IPS-18a (cell line): ENCODE measurements at regions not wholly inside any gene's neighbourhood (a gene's known extent, or its start where the extent isn't known, plus 50 kb on each side); places are given as distances from the start of the nearest gene placed in this dataset.

ENCODE experiments used
- H3K27ac ChIP-seq: one replicate; pipeline ENCODE4 v1.5.1; 2013; ENCODE audit warnings: low read length
- H3K27me3 ChIP-seq: one replicate; pipeline ENCODE4 v1.6.1; 2013; ENCODE audit warnings: mild to moderate bottlenecking, low read length; ENCODE audit not compliant: control insufficient read depth, insufficient read depth
- H3K36me3 ChIP-seq: one replicate; pipeline ENCODE4 v1.6.1; 2013; ENCODE audit warnings: low read depth, low read length; ENCODE audit not compliant: control insufficient read depth
- H3K4me1 ChIP-seq: one replicate; pipeline ENCODE4 v1.6.1; 2013; ENCODE audit warnings: low read depth, low read length; ENCODE audit not compliant: control insufficient read depth
- H3K4me3 ChIP-seq: one replicate; pipeline ENCODE4 v1.5.1; 2013; ENCODE audit warnings: low read length
- H3K9ac ChIP-seq: one replicate; pipeline ENCODE4 v1.6.1; 2013; ENCODE audit warnings: mild to moderate bottlenecking, low read length, moderate library complexity
- H3K9me3 ChIP-seq: one replicate; pipeline ENCODE4 v1.6.1; 2013; ENCODE audit warnings: low read depth, low read length; ENCODE audit not compliant: control insufficient read depth

- H3K9ac ChIP-seq = no peak overlapping the region
- H3K9me3 ChIP-seq = peaks cover 19% of the 10 kb centered on the region
- H3K27ac ChIP-seq = no peak overlapping the region
- no peaks in the 10 kb centered on the region for H3K27me3 ChIP-seq
- no peak overlapping the region for H3K4me3 ChIP-seq
- H3K4me1 ChIP-seq = peaks cover 27% of the 10 kb centered on the region
- H3K36me3 ChIP-seq = no peaks in the 10 kb centered on the region
These were observed 74.8 kb downstream of the CD24 start for GRCh38 chr6:106899697-106900096.

DNA sequence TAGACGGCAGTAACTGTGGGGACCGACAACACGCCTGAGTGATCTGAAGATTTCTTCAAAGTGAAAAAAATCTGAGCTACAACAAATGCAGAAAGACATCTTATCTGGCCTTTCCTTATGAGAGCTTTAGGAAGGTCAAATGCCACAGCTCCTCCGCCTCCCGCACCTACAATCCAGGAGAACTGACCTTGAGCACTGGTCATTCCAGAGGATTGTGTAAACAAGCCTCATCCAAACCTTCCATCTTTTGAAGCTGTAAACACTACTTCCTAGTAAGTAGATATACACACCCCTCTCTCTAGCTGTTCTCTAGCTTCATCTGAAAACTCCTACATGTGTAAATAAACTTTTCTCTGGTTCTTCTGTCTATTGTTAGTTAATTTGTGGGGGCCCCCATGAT lies 76.9 kb downstream of the CD24 start:
- Histone ChIP-seq H3K9ac (no peak overlapping the region), H3K4me1 (peaks cover 12% of the 10 kb centered on the region), H3K4me3 (no peak overlapping the region), H3K36me3 (no peaks in the 10 kb centered on the region), H3K27me3 (no peaks in the 10 kb centered on the region), H3K9me3 (peaks cover 19% of the 10 kb centered on the region), H3K27ac (no peak overlapping the region)

DNA sequence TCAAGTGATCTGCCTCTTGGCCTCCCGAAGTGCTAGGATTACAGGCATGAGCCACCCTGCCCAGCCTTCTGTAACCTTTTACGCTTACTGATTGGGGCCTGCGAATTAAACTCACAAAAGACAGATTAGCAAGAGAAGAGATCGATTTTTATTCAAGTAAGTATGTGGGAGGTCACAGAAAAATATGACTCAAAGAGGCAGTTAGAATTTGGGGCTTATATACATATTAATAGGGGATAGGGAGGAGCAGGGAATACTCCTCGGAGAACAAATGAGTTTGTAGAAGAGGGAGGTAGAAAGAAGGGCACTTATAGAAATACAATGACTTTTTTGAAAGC lies 78.9 kb downstream of the CD24 start:
- H3K27me3 ChIP-seq = no peaks in the 10 kb centered on the region
- H3K9me3 ChIP-seq = peaks cover under 1% of the 10 kb centered on the region
- no peaks in the 10 kb centered on the region for H3K36me3 ChIP-seq
- peak overlapping the region; percentile 76 for H3K27ac ChIP-seq
- no peak overlapping the region for H3K4me3 ChIP-seq
- peaks cover 12% of the 10 kb centered on the region for H3K4me1 ChIP-seq
- H3K9ac ChIP-seq = no peak overlapping the region

- H3K27me3 ChIP-seq = no peaks in the 10 kb centered on the region
- no peaks in the 10 kb centered on the region for H3K36me3 ChIP-seq
- no peak overlapping the region for H3K9ac ChIP-seq
- H3K4me1 ChIP-seq = peaks cover 12% of the 10 kb centered on the region
- H3K4me3 ChIP-seq = no peak overlapping the region
- no peaks in the 10 kb centered on the region for H3K9me3 ChIP-seq
- peak overlapping the region; percentile 58 for H3K27ac ChIP-seq
These were observed 79.4 kb downstream of the CD24 start for GRCh38 chr6:106894978-106895702.

DNA sequence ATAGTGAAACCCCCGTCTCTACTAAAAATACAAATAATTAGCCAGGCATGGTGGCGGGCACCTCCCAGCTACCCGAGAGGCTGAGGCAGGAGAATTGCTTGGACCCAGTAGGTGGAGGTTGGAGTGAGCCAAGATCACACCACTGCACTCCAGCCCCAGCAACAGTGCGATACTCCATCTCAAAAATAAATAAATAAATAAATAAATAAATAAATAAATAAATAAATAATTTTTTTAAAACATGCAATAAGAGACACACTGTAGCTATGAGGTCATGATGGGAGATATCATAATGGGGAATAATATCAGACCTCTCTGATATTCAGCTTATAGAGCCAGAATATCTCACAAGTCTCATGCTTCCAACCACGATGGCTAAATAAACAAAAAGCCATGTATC lies 82.3 kb downstream of the CD24 start:
- H3K9me3 ChIP-seq = no peaks in the 10 kb centered on the region
- no peaks in the 10 kb centered on the region for H3K36me3 ChIP-seq
- H3K27me3 ChIP-seq = no peaks in the 10 kb centered on the region
- H3K27ac ChIP-seq = no peak overlapping the region
- H3K4me3 ChIP-seq = no peak overlapping the region
- peaks cover 20% of the 10 kb centered on the region for H3K4me1 ChIP-seq
- no peak overlapping the region for H3K9ac ChIP-seq

DNA sequence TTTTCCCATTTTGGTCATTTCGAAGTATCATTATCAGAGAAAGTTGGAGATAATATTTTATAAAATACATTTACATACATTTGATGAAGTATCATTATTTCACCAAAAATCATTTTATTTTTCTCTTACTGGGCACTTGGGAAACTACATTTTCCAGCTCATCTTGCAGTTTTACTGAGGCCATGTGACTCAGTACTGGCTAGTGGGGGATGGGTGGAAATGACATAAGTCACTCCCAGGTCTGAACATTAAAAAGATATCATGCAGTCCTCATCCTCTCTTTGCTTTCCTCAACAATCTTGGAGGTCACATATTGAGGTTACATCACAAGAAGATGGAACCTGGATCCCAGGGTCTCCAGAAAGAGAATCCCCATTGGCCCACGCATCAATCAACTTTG lies 84.1 kb downstream of the CD24 start:
- peaks cover 28% of the 10 kb centered on the region for H3K4me1 ChIP-seq
- H3K36me3 ChIP-seq = no peaks in the 10 kb centered on the region
- no peaks in the 10 kb centered on the region for H3K27me3 ChIP-seq
- H3K27ac ChIP-seq = no peak overlapping the region
- H3K9me3 ChIP-seq = no peaks in the 10 kb centered on the region
- H3K4me3 ChIP-seq = no peak overlapping the region
- no peak overlapping the region for H3K9ac ChIP-seq

DNA sequence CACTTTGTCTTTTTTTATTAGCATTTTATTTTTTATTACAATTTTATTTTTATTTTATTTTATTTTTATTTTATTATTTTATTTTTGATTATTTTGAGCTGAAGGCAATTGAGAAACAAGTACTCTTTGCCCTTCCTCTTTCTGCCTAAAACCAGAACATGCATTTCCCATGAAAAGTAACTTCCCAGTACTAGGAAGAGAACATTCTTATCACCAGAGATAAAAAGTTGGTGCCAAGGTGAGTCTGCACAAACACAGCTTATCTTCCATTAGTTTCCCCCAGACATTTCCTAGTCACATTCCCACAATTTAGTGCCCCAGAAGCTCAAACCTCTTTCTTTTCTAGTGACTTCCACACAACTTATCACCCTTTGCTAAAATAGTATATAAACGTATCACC lies 84.8 kb downstream of the CD24 start:
- no peak overlapping the region for H3K4me3 ChIP-seq
- peaks cover 30% of the 10 kb centered on the region for H3K4me1 ChIP-seq
- H3K27me3 ChIP-seq = no peaks in the 10 kb centered on the region
- no peak overlapping the region for H3K27ac ChIP-seq
- H3K36me3 ChIP-seq = no peaks in the 10 kb centered on the region
- H3K9me3 ChIP-seq = no peaks in the 10 kb centered on the region
- no peak overlapping the region for H3K9ac ChIP-seq

DNA sequence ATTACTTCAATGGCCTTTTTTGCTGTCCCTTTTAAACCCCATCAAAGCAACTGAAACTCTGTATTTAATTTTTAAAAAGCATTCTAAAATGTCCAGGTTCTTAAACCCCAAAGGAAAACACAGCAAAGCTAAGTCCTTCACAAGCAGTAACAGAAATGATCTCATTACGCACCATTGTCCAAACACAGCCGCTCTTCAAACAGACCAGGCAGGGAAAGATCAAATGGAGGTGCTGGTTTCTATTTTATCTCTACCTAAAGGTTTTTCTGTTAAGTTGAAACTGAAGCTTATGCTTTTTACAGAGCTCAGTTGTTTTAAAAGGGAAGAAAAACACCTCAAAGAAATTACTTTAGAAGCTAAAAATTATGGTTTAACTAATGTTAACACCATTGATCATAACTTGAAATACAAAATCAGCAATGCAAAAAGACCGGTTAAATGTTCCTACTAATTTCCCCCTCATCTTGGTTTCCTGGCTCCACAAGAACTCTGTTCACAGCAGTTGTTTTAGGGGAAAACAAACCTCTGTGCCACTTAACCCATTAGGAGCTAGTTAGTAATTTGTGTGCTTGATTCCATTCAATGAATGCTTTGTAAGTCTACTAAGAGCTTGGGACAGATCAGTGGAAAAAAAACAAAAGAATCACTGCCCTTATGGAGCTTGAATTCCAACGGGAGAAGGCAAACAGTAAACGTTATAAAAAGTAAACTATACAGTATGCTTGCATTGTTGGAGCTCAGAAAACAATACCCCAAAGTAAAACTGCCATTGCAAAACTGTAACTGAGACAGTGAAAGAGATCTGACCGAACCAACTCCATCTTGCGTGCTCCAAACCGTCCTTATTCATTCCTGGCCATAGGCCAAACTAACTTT lies 87.4 kb downstream of the CD24 start:
- H3K9me3 ChIP-seq = no peaks in the 10 kb centered on the region
- H3K9ac ChIP-seq = peak overlapping the region; percentile 38
- H3K27ac ChIP-seq = peak overlapping the region; percentile 38
- H3K36me3 ChIP-seq = no peaks in the 10 kb centered on the region
- H3K4me3 ChIP-seq = peak overlapping the region; percentile 33
- H3K27me3 ChIP-seq = no peaks in the 10 kb centered on the region
- peaks cover 31% of the 10 kb centered on the region for H3K4me1 ChIP-seq

DNA sequence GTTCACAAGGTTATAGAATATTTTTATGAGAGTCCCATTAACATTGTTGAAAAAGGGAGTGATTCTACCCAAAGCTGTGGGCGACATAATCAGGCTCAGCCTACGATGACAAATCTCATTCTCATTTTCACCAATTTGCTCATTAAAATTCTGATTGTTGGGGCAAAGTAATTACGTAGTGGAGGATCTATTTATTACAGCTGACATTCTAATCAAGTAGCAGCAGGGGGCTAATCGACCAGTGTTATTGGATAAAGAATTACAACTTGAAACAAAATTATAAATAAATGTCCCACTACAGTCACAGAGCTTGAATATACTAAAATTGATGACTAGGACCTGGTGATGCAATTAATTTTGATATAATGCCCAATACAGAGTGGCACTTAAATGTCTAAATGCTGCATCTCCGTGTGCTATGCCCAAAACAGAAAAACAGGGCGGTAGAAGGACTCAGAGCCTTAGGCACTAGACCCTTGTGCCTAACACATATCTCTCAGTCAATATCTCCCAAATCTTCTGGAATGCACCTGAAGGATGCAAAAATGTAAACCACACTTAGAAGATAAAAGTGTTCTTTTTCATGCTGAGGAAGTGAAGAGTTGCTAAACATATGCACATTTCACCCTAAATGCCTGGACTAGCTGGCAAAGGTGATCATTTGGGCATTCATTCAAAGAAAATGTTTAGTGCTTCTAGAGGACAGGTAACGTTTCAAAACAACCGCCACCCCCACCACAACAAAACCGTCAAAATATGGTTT lies 88.3 kb downstream of the CD24 start:
- H3K27me3 ChIP-seq = no peaks in the 10 kb centered on the region
- peak overlapping the region; percentile 38 for H3K9ac ChIP-seq
- peak overlapping the region; percentile 33 for H3K4me3 ChIP-seq
- no peaks in the 10 kb centered on the region for H3K36me3 ChIP-seq
- H3K4me1 ChIP-seq = peaks cover 31% of the 10 kb centered on the region
- no peaks in the 10 kb centered on the region for H3K9me3 ChIP-seq
- H3K27ac ChIP-seq = peak overlapping the region; percentile 38

GRCh38 chr6:106885679-106886078 lies 88.8 kb downstream of the CD24 start:
- no peaks in the 10 kb centered on the region for H3K36me3 ChIP-seq
- H3K27me3 ChIP-seq = no peaks in the 10 kb centered on the region
- no peaks in the 10 kb centered on the region for H3K9me3 ChIP-seq
- peaks cover 31% of the 10 kb centered on the region for H3K4me1 ChIP-seq
- peak overlapping the region; percentile 33 for H3K4me3 ChIP-seq
- H3K27ac ChIP-seq = no peak overlapping the region
- H3K9ac ChIP-seq = no peak overlapping the region

GRCh38 chr6:106884576-106884975 lies 90.0 kb downstream of the CD24 start:
- Histone ChIP-seq H3K9me3 (no peaks in the 10 kb centered on the region), H3K4me3 (no peak overlapping the region), H3K4me1 (peaks cover 31% of the 10 kb centered on the region), H3K27ac (no peak overlapping the region), H3K36me3 (no peaks in the 10 kb centered on the region), H3K9ac (no peak overlapping the region), H3K27me3 (no peaks in the 10 kb centered on the region)
